ENCODE measurements at regions not wholly inside any gene's neighbourhood (a gene's known extent, or its start where the extent isn't known, plus 50 kb on each side); places are given as distances from the start of the nearest gene placed in this dataset.

GRCh38 chr12:40569626-40570179 is 122.5 kb upstream of the CNTN1 start (continued):
- TF ChIP-seq PBX3 (IDR thresholded peaks at IDR 0.05; ENCODE audit: insufficient replicate concordance, low read depth, low read length) (no peak), FOS (IDR thresholded peaks at IDR 0.05; ENCODE audit: borderline replicate concordance, extremely low read depth, insufficient read length) (no peak), NR2C1 (IDR thresholded peaks at IDR 0.05) (no peak), LARP7 (IDR thresholded peaks at IDR 0.05) (no peak), RFX5 (IDR thresholded peaks at IDR 0.05; ENCODE audit: low read depth, low read length) (no peak), NFYB (IDR thresholded peaks at IDR 0.05; ENCODE audit: insufficient read depth, low read depth, low read length) (no peak), NBN (IDR thresholded peaks at IDR 0.05) (no peak), REST (IDR thresholded peaks at IDR 0.05; ENCODE audit: low read depth, low read length) (no peak), ZNF384 (IDR thresholded peaks at IDR 0.05; ENCODE audit: borderline replicate concordance, low read depth, low read length) (no peak), KAT2A (conservative IDR thresholded peaks at IDR 0.05; ENCODE audit: control insufficient read depth, low read depth, low read length) (no peak), E2F4 (IDR thresholded peaks at IDR 0.05; ENCODE audit: low read depth, low read length) (no peak), NRF1 (conservative IDR thresholded peaks at IDR 0.05; ENCODE audit: low read depth, low read length) (no peak), NFYA (IDR thresholded peaks at IDR 0.05; ENCODE audit: borderline replicate concordance, low read depth, low read length) (no peak)

All from GM12878 (cell line).